Adipocyte (in vitro differentiated cells): ENCODE measurements at regions not wholly inside any gene's neighbourhood (a gene's known extent, or its start where the extent isn't known, plus 50 kb on each side); places are given as distances from the start of the nearest gene placed in this dataset.
"Not testable (repeated sequence)": the region's sequence is repeated elsewhere in the genome, so short reads cannot be mapped to it uniquely, and the experiment has no call there.

Experiments
- DNase-seq: peaks from one replicate; pipeline ENCODE4 v3.0.0-alpha.2; 2015; ENCODE audit warnings: low read depth
- H3K27me3 ChIP-seq: replicated peaks from 2 replicates; pipeline ENCODE4 v1.7.0; 2013; ENCODE audit warnings: mild to moderate bottlenecking, low read length, moderate library complexity; ENCODE audit not compliant: control insufficient read depth, insufficient read depth
- H3K36me3 ChIP-seq: 2 replicates; pipeline ENCODE4 v1.7.0; 2013; ENCODE audit warnings: low read length, mild to moderate bottlenecking, moderate library complexity; ENCODE audit not compliant: control insufficient read depth, insufficient read depth, severe bottlenecking
- H3K4me1 ChIP-seq: 2 replicates; pipeline ENCODE4 v1.7.0; 2013; ENCODE audit warnings: mild to moderate bottlenecking, low read length, moderate library complexity; ENCODE audit not compliant: control insufficient read depth, insufficient read depth
- H3K4me3 ChIP-seq: 2 replicates; pipeline ENCODE4 v1.7.0; 2013; ENCODE audit warnings: mild to moderate bottlenecking, low read length, moderate library complexity
- H3K9ac ChIP-seq: 2 replicates; pipeline ENCODE4 v1.7.0; 2013; ENCODE audit warnings: mild to moderate bottlenecking, low read length, moderate library complexity
- H3K9me3 ChIP-seq: 2 replicates; pipeline ENCODE4 v1.7.0; 2013; ENCODE audit warnings: mild to moderate bottlenecking, low read length, moderate library complexity; ENCODE audit not compliant: control insufficient read depth

- DNase-seq: not testable (repeated sequence)
Measured at GRCh38 chr2:186960241-186960640, 111.3 kb upstream of the ZSWIM2 start.

GRCh38 chr2:186959486-186959885, 110.5 kb upstream of the ZSWIM2 start:
- Histone ChIP-seq H3K4me3 (no peak overlapping the region), H3K9me3 (no peaks in the 10 kb centered on the region), H3K4me1 (no peaks in the 10 kb centered on the region), H3K36me3 (no peaks in the 10 kb centered on the region), H3K27me3 (no peaks in the 10 kb centered on the region), H3K9ac (no peak overlapping the region)
- DNase-seq: no peak

More at GRCh38 chr2:186960241-186960640, 111.3 kb upstream of the ZSWIM2 start:
- H3K9me3 ChIP-seq, H3K9ac ChIP-seq, H3K36me3 ChIP-seq, H3K4me3 ChIP-seq, H3K4me1 ChIP-seq, H3K27me3 ChIP-seq: not testable (repeated sequence)

DNA sequence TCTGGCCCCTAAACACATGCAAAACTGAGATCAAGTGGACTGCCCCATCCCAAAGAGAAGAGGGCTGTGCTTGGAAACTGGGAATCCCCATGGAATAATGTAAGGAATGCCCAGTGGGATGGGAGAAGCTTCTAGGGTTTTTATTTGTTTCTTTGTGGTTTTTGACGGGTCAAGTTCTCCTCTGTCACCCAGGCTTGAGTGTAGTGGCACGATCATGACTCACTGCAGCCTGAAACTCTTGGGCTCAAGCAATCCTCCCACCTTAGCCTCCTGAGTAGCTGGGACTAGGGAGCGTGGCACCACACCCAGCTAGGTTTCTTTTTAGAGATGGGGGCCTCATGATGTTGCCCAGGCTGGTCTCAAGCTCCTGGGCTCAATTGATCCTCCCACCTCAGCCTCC, 101.7 kb upstream of the ZSWIM2 start:
- DNase-seq: no peak
- Histone ChIP-seq H3K4me3 (no peak overlapping the region), H3K4me1 (no peaks in the 10 kb centered on the region), H3K36me3 (no peaks in the 10 kb centered on the region), H3K9me3 (no peaks in the 10 kb centered on the region), H3K9ac (no peak overlapping the region), H3K27me3 (no peaks in the 10 kb centered on the region)

GRCh38 chr2:186949726-186950256, 100.8 kb upstream of the ZSWIM2 start:
- no peaks in the 10 kb centered on the region for H3K4me1 ChIP-seq
- no peaks in the 10 kb centered on the region for H3K27me3 ChIP-seq
- no peaks in the 10 kb centered on the region for H3K36me3 ChIP-seq
- no peak for DNase-seq
- H3K4me3 ChIP-seq: no peak overlapping the region
- H3K9me3 ChIP-seq: no peaks in the 10 kb centered on the region
- H3K9ac ChIP-seq: no peak overlapping the region

- no peak for DNase-seq
- Histone ChIP-seq H3K9ac (no peak overlapping the region), H3K9me3 (no peaks in the 10 kb centered on the region), H3K4me3 (no peak overlapping the region), H3K36me3 (no peaks in the 10 kb centered on the region), H3K27me3 (no peaks in the 10 kb centered on the region), H3K4me1 (no peaks in the 10 kb centered on the region)
Measured at GRCh38 chr2:186947516-186947915, 98.5 kb upstream of the ZSWIM2 start.

- DNase-seq: no peak
- H3K9ac ChIP-seq: no peak overlapping the region
- no peaks in the 10 kb centered on the region for H3K9me3 ChIP-seq
- H3K4me3 ChIP-seq: no peak overlapping the region
- no peaks in the 10 kb centered on the region for H3K36me3 ChIP-seq
- no peaks in the 10 kb centered on the region for H3K4me1 ChIP-seq
- H3K27me3 ChIP-seq: no peaks in the 10 kb centered on the region
Measured at GRCh38 chr2:186946896-186947467, 98.0 kb upstream of the ZSWIM2 start.

- no peaks in the 10 kb centered on the region for H3K4me1 ChIP-seq
- no peak for DNase-seq
- H3K27me3 ChIP-seq: no peaks in the 10 kb centered on the region
- H3K9me3 ChIP-seq: no peaks in the 10 kb centered on the region
- H3K36me3 ChIP-seq: no peaks in the 10 kb centered on the region
- H3K9ac ChIP-seq: no peak overlapping the region
- H3K4me3 ChIP-seq: no peak overlapping the region
Measured at GRCh38 chr2:186941853-186942252, 92.9 kb upstream of the ZSWIM2 start.

DNA sequence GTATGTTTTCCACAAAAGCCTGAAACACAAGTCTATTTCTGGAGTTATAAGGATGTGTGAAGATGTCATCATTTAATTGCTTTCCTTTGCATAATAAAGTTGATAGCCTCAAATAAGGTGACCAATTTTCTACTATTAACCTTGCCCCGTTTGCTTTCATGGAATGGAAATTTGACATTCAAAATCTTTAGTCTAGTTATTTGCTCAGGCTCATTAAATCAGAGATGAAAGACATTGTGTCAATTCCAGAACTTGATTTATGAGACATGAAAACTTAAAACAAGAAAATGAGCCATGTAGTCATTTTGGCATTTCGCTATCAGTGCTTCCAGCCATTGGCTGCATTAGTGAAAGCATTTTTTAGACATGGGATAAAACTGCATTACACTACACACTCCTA, 91.5 kb upstream of the ZSWIM2 start:
- Histone ChIP-seq H3K9ac (no peak overlapping the region), H3K9me3 (no peaks in the 10 kb centered on the region), H3K27me3 (no peaks in the 10 kb centered on the region), H3K4me3 (no peak overlapping the region), H3K4me1 (no peaks in the 10 kb centered on the region), H3K36me3 (no peaks in the 10 kb centered on the region)
- no peak for DNase-seq

GRCh38 chr2:186934420-186934819, 85.5 kb upstream of the ZSWIM2 start:
- Histone ChIP-seq H3K9ac (no peak overlapping the region), H3K4me3 (no peak overlapping the region), H3K27me3 (no peaks in the 10 kb centered on the region), H3K36me3 (no peaks in the 10 kb centered on the region), H3K4me1 (no peaks in the 10 kb centered on the region), H3K9me3 (no peaks in the 10 kb centered on the region)
- no peak for DNase-seq

GRCh38 chr2:186927867-186928191, 78.9 kb upstream of the ZSWIM2 start:
- H3K4me1 ChIP-seq: no peaks in the 10 kb centered on the region
- no peak for DNase-seq
- no peak overlapping the region for H3K4me3 ChIP-seq
- no peaks in the 10 kb centered on the region for H3K9me3 ChIP-seq
- H3K9ac ChIP-seq: no peak overlapping the region
- no peaks in the 10 kb centered on the region for H3K27me3 ChIP-seq
- no peaks in the 10 kb centered on the region for H3K36me3 ChIP-seq

- no peak overlapping the region for H3K4me3 ChIP-seq
- H3K9ac ChIP-seq: no peak overlapping the region
- H3K4me1 ChIP-seq: no peaks in the 10 kb centered on the region
- H3K27me3 ChIP-seq: no peaks in the 10 kb centered on the region
- H3K36me3 ChIP-seq: no peaks in the 10 kb centered on the region
- H3K9me3 ChIP-seq: no peaks in the 10 kb centered on the region
- DNase-seq: no peak
Measured at GRCh38 chr2:186927185-186927866, 78.4 kb upstream of the ZSWIM2 start.

DNA sequence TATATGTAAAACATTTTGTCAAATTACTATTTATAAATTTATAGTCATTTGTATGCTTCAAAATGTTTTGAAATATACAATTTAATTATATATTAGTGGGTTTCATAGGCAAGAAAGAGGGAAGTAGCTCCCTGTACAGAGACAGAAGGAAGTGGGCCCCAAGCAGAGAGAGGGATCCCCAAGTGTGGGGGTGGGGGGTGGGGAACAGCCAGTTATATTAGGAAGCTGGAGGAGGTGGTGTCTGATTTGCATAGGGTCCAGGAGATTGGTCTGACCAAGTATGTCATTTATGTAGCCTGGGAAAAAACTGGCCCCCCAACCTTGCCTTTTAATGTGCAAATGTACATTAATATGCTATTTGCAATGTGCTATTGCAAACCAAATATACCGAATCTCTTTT, 76.5 kb upstream of the ZSWIM2 start:
- no peak overlapping the region for H3K9ac ChIP-seq
- no peaks in the 10 kb centered on the region for H3K9me3 ChIP-seq
- no peak overlapping the region for H3K4me3 ChIP-seq
- no peak for DNase-seq
- H3K36me3 ChIP-seq: no peaks in the 10 kb centered on the region
- no peaks in the 10 kb centered on the region for H3K4me1 ChIP-seq
- H3K27me3 ChIP-seq: no peaks in the 10 kb centered on the region
